ENCODE measurements at regions not wholly inside any gene's neighbourhood (a gene's known extent, or its start where the extent isn't known, plus 50 kb on each side); places are given as distances from the start of the nearest gene placed in this dataset.

DNA sequence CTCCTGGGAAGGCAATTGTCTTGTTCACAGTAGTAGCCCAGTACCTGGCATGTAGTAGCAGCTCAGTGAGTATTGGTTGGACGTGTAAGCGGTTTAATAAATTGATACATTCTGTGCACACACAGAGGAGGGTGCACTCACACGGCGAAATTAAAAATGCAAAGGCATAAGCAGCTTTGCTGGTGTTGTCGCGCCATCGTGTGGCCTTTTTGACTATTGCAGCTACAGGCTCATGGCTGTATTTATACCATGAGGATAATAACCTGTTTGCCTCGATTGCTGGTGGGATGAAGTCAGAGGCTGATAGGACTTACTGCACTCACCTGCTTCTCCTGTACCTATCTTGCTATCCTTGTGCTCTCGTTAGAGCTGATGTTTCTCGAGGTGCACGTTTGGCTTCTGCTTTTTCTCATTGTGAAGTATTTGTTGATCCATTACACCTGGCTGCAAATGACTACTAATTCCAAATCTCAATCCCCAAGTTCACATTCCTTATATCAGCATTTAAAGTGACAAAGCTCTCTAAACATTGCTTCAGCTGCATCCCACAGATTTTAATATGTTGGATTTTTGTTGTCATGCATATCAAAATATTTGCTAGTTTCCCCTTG is 61.5 kb downstream of the TBXT start:
- DNase-seq = peak; percentile 88

DNA sequence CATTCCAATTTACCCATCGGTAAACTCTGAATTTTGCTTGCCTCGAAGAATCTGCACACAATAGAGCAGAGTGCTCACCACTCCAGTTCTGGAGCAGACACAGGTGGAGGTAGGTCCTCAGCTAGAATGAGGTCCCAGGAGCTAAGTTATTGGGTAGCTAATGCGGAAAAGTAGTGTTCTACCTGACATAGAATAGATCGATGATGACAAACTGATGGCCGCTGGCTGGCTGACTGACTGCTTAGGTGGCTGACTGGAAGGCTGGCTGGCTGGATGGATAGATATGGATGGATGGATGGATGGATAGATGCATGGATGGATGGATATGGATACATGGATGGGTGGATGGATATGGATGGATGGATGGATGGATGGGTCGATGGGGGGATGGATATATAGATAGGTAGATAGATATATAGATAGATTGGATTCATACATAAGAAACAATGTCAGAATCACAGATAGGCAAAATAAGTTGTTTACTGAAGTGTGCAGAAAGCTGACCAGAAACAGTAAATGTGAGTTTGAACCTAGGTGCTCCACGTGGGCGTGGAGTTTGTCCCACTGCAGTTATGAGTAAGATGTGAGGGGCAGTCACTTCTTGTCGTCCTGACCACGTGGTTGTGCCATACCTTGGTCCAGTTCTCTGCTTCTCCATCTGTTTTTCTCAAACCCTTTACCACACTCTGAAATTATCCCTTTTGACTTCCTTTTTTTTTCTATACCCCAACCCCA is 62.1 kb downstream of the TBXT start:
- DNase-seq = no peak

DNA sequence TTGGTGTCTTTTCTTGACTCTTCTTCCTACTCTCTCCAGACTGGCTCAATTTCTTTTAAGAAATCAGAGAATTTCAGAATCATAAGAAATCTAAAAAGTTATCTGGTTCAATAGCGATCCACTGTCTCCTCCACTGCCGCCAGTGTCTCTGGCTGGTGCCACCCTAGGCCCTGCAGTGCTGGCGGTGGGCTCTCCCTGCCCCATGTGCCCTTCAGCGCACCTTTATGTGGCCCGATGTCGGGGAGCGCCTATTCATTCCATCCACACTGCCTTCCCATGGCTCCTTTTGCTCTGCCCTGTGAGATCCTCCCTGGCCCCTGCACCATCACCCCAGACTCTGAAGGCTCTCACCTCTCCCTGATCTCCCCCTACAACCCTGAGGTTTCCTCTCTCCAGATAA is 62.8 kb downstream of the TBXT start:
- no peak for DNase-seq

DNA sequence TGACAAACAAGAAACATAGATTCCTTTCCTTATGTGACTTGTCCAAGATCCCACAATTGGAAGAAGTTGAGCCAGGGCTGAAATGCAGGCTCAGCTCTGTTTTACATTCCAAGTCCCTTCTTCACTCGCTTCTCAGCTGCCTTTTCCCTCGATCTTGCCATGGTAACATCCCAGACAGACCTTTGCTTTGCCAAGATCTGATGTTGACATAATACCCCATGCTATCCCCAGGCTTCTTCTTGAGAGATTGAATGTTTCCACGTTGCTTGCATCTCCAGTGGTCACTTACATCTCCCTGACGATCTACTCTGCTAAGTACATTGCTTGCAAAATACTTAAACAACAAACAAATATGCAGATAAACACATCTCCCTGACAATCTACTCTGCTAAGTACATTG is 63.5 kb downstream of the TBXT start:
- no peak for DNase-seq

DNA sequence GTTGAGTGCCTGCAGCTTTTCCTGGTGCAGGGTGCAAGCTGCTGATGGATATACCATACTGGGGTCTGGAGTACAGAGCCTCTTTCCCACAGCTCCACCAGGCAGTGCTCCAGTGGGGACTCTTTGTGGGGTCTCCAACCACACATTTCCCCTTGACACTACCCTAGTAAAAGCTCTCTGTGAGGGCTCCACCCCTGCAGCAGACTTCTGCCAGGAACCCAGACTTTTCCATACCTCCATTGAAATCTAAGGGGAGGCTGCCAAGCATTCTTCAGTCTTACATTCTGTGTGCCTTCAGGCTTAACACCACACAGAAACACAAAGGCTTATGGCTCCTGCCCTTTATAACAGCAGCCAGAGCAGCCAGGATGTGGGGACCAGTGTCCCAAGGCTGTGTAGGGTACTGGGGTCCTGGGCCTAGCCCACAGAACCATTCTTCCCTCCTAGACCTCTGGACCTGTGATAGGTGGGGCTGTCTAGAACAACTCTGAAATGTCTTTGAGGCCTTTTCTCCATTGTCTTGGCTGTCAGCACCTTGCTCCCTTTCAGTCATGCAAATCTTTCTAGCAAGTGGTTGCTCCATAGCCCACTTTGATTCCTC is 65.7 kb downstream of the TBXT start:
- DNase-seq = no peak

DNA sequence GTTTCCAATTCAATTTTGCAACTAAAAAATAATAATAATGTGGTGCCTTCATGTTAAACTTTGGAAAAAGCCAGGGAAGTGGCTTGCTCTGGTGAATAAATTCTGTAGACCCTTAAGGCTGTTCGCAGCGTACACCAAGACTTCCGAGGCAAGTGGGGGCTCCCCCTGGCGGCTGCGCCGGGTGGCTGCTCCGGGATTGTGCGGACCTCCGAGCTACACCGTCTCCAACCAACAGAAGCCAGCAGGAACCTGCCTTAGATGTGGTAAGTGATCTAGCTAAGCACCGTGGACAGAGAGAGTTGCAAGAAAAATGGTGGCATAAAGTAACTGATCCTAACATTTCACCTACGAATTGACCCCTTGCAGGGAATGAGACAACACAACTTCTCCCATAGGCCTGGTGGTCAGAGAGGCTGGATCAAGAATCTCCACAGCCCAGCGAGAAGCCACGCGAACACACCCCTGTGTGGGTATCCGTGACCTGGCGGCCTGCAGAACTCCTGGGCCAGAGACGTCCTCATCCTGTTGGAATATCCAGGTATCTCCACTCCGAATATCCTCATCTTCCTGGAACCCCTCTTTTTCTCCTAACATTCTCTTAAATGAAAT is 69.6 kb downstream of the TBXT start:
- peak; percentile 82 for DNase-seq

DNA sequence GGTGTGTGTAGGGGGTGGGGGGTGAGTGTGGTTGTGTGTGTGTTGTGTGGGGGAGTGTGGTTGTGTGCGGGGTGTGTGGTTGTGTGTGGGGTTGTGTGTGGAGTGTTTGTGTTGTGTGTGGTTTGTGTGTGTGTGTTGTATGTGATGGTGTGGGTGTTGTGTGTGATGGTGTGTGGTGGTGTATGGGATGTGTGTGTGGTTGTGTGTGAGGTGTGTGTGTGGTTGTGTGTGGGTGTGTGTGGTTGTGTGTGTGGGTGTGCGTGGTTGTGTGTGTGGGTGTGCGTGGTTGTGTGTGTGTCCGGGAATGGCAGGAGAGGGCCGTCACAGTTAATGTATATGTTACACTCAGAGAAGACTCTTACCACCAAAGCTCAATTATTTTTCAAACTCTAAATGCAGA is 79.8 kb downstream of the TBXT start:
- no peak for DNase-seq

DNA sequence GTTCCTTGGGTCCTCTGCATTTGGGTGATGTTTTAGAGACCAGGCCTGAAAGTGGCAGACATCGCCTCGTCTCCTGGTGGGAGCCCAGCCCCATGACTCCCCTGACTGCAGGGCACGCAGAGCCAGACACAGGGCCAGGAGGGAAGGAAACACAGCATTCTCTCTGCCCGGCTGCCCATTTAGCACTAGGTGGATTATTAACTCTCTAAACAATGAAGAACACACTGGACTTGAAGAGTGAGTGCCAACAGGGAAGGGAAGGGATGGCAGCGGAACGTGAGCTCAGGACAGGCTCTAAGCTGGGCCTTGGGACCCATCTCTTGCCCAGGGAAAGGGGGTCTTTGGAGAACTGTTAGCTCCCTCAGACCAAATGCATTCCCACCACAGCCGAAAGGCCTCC is 80.4 kb downstream of the TBXT start:
- no peak for DNase-seq

DNA sequence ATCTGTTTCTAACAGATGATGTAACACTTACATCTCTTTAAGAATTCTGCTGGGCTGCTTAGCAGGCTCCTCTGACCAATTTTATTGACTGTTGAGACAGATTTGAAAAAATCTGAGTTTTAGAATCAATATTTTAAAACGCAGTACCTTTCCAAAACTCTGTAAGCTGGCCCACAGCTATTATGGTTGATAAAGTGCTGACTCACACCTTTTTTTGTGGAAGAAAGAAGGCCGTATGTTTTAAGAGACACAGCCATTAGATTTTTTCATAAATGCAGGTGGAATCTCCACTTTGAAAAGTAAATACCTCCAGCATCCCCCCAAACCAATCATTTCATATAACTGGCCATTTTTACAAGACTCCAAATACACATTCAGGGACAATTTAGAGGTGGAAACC is 82.2 kb downstream of the TBXT start:
- no peak for DNase-seq

DNA sequence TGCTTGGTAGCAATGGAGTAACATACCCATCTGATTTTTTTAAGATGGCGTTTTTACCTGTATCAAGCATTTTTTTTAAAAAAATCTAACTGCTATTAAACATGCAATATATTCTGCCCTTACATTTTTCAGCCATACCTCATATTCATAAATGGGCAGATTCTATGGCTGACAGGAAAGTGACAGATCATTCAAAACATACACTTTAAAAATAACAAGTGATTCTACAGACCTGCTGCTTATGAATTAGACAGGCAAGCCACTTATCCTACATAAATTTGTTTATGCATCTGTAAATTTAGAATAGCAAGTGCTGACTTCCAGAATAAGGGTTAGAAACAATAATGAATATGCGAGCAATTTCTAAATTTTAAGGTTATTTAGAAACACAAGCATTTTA is 82.7 kb downstream of the TBXT start:
- no peak for DNase-seq

DNA sequence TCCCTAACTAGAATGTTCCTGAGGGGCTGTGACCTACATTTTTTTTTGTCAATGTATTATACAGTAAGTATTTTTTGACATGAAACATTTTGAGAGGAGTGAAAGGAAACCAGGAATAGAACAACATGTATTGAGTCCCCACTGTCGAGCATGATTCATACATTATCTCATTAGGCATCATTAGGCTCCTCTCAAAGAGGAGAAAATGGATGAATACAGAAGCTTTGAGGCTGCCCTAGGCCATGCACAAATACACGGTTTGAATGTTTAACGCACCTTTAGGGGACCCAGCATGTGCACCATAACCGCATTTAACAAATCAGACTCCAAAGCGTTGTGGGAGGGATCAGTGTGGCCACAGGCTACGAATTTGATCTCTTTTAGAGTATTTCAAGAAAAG is 87.8 kb downstream of the TBXT start:
- no peak for DNase-seq

DNA sequence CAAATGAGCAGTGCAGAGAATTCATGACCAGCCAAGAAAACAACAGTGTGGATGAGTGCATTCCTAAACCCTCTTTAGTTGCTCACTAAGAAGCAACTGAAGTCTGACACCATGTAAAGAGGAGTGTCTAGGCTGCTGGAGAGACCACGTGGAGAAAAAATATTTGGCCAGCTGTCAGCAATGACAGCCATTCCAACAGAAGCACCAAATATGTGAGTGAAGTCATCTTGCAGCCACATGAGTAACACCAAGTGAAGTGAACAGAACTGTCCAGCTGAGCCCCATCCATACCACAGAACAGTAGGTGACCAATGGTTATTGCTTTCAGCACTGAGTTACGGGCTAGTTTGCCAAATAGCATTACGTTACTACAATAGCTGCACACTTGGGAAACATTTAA is 89.4 kb downstream of the TBXT start:
- no peak for DNase-seq

DNA sequence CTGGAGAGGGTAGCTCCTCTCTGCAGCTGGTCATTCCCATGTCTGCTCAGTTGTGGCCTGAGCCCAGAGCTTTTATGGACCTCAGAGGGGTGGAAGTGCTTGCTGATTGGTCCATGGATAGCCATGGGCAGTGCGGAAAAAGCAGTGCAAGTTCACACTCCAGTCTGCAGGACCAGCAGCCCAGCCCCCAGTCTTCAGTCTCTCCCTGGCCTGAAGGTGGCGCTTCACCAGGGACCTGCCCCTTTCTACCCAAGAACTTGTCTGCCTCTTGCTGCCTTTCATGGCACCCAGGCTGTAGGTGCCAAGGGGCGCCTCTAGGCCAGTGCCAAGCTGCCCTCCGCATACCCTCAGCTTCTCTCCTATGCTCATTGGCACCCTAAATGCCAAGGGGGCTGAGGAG is 91.0 kb downstream of the TBXT start:
- no peak for DNase-seq

DNA sequence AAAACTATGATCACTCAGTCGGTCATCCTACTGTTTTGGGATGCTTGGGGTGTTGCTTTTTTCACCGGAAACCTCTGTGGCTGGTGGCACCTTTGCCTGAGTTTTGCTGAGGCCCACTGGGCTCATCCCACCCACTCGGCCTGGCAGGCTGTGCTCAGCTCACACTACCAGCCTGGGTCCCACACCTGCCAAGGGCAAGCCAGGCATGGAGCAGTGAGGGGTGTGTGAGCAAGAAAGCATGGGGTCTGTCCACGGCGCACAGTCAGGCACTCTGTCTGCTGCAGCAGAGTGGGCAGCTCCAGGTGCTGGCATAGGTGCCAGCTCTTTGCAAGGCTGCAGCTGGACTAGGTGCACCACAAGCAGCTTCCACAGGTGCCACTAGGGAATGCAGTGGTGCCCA is 91.7 kb downstream of the TBXT start:
- DNase-seq = no peak

DNA sequence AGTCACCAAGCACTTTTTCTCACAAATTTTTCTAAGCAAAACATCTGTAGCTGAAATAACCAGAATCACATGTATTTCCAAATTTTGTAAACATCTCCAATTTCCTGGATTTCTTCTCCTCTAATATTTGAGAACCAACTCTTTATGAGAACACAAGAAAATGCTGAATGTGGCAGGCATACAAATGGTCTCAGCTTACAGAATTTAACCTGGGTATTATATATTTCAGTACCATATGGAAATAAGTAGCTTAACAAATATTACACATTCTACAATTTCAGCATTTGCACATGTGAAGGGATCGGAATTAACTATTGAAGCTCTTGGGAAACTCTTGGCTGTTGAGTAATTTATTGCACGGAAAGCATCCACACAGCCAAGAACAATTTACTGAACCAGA is 92.5 kb downstream of the TBXT start:
- no peak for DNase-seq

DNA sequence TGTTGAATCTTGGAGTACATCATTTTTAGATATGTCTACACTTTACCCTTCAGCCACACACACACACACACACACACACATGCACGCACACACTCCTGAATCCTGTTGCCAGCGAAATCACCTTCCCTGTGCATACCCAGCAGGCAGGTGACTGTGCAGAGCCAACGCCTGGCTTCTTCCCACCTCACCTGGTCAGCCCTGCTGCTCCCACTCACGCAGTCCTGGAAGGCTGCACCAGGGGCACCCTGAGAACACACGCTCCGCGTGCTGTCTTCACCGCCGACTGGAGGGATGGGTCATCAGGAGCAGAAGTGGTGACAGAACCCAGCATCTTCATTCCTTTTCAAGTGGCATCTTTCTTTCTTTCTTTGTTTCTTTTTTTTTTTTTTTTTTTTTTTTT is 94.6 kb downstream of the TBXT start:
- no peak for DNase-seq

DNA sequence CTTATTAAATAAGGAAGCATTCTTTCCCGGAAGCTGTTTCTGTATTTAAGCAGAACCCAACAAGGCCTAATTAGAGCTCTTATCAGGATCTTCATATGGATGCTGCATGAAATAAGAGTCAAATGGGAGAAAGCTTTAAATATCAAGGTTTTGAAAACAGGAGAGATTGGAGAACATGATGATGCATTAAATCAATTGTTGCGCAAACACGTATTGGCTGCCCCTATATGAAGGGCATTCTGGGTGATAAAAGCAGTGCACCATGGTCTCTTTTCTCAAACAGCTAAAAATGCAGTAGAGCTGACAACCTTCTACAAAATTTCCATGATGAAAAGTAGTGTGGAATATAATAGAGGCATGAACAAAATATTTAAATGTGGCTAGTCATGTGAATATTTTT is 98.9 kb downstream of the TBXT start:
- DNase-seq = no peak

DNA sequence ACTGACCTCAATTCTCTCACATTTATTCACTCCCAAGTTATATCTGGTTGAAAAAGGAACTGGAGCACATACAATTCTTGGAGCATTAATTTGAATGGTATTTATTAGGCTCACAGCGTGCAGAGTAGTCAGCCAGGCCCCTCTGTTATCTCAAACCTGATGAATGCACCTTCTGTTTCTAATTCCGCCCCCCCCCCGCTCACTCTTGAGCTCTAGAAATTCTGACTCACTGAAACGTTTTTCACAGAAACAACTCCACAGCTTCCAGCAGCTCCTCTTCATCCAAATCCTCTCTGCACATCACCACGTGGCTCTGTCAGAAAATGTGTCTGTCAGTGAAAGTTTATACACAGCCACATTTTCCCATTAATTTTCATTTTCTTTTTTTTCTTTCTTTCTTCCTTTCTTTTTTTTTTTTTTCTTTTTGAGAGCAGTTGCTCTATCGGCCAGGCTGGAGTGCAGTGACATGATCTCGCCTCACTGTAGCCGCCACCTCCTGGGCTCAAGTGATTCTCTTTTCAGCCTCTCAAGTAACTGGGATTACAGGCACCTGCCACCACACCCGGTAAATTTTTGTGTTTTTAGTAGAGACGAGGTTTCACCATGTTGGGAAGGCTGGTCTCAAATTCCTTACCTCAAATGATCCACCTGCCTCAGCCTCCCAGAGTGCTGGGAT is 109.4 kb downstream of the TBXT start:
- DNase-seq = no peak

DNA sequence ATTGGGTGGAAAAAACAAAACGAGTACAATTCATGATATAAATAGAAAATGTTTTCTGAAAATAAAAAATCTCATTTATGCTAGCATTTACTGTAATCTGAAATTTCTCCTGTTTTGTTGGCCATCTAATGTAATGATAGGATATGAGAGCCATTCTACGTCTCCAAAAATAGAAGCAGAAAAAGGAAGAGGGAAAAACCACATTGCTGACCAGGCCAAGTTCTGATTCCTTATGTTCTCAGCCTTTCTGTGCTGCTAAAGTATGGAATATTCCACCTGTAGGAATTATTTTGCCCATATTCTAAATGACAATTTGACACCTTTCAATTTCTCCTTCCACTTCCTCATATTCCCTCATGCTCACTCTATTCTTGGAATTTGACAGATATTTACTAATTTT is 110.2 kb downstream of the TBXT start:
- no peak for DNase-seq

DNA sequence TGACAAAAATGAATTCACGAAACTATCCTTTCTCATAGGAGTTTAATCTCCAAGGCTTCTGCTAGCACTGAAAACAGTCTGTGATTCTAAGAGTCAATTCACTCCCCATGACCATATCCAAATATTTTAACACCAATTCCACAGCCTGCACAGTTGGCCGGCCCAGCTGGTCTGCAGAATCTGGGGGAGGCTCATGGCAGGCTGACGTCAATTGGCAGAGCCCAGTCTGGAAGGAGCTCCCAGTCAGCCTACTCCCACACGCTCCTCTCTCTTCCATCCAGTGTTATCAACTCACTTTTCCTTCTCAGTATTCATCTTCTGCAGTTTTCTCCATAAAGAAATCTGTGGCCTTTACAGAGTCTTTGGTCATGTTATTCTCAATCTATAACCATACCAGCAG is 111.0 kb downstream of the TBXT start:
- DNase-seq = no peak

DNA sequence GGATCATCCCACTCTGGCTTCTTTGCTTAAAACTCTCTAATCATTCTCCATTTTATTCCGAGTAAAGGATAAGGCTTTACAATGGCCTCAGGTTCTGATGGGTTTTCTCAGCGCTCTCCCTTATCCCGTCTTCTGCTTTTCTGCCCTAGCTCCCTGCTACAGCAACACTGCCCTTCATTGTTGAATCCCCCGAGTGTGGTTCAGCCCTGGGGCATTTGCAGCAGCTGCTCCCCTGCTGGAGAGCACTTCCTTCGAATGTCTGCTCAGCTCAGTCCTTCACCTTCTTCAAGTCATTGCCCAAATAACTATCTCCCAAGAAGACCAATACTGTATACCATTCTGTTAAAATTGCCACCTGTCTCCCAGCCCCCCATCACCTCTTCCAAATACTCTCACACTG is 111.8 kb downstream of the TBXT start:
- DNase-seq = no peak

DNA sequence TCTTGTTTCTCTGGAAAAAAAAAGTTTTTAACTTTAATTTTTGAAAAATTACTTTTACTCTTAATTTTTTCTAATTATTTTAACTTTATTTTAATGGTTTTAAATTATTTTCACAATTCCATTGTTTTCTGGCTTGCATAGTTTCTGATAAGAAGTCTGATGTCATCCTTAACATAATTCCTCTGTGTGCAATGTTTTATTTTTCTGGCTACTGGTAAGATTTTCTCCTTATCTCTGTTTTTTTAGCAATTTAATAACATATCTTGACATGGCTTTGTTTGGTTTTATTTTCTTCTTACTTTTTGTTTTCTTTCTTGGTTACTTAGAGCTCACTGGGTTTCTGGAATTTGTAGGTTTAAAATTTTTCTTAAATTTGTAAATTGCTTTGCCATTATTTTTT is 114.8 kb downstream of the TBXT start:
- DNase-seq = no peak

DNA sequence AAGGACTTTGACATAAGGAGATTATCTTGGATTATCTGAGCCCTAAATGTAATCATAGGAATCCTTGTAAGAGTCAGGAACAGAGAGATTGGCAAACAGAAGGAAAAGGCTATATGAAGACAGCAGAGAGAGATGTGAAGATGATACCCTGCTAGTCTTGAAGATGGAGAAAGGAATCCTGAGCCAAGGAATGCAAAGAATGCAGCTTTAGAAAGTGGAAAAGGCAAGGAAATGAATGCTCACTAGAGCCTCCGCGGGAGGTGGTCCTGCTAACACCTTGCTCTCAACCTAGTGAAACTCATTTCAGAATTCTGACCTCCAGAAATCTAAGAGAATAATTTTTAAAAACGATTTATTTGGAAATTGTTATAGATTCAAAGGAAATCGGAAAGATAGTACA is 117.1 kb downstream of the TBXT start:
- DNase-seq = no peak

DNA sequence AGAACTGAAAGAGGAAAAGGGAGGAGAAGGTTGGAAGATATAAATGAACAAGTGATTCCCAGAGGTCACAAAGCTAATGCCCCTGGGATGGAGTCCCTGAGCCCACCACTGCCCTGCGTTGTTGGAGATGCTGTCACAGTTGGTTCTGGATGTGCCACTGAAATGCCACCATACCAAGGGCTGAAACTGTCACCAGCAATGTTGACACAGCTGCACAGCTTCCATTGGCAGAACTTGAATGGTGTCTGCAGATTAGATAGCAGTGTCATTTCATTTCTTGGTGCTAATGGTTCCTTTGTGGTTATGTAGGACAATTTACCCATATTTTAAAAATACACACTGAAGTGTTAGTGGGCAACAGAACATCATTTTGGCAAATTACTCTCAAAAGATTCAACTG is 120.7 kb downstream of the TBXT start:
- no peak for DNase-seq
